AML-193 (cell line): ENCODE measurements at regions not wholly inside any gene's neighbourhood (a gene's known extent, or its start where the extent isn't known, plus 50 kb on each side); places are given as distances from the start of the nearest gene placed in this dataset.
"Not testable (repeated sequence)": the region's sequence is repeated elsewhere in the genome, so short reads cannot be mapped to it uniquely, and the experiment has no call there.

Experiments
- DNase-seq, 2 experiments: peaks; one replicate each; lab custom pipeline; 2025; lab: John Stamatoyannopoulos, UW

- DNase-seq, result peak; percentile 13 to 23
Measured at GRCh38 chr4:141346144-141346543, 125.4 kb downstream of the ZNF330 start.

GRCh38 chr4:141347684-141348083 lies 127.0 kb downstream of the ZNF330 start:
- no peak for DNase-seq

GRCh38 chr4:141348125-141348524 lies 127.4 kb downstream of the ZNF330 start:
- peak; percentile 7 to 34 for DNase-seq

GRCh38 chr4:141348573-141348972 lies 127.9 kb downstream of the ZNF330 start:
- DNase-seq, result no peak

GRCh38 chr4:141349236-141349635 lies 128.5 kb downstream of the ZNF330 start:
- no peak for DNase-seq

- no peak for DNase-seq
Measured at GRCh38 chr4:141350122-141350905, 129.6 kb downstream of the ZNF330 start.

GRCh38 chr4:141352331-141352730 lies 131.6 kb downstream of the ZNF330 start:
- DNase-seq, result no peak

- DNase-seq, result peak; percentile 31 to 52
Measured at GRCh38 chr4:141352909-141353525, 132.3 kb downstream of the ZNF330 start.

- no peak for DNase-seq
Measured at GRCh38 chr4:141356321-141356962, 135.7 kb downstream of the ZNF330 start.

GRCh38 chr4:141356963-141357335 lies 136.3 kb downstream of the ZNF330 start:
- no peak for DNase-seq

- not testable (repeated sequence) for DNase-seq
Measured at GRCh38 chr4:141368241-141368640, 147.5 kb downstream of the ZNF330 start.

- no peak for DNase-seq
Measured at GRCh38 chr4:141371206-141371605, 150.5 kb downstream of the ZNF330 start.

GRCh38 chr4:141375855-141376254 lies 155.2 kb downstream of the ZNF330 start:
- no peak for DNase-seq

- DNase-seq, result no peak
Measured at GRCh38 chr4:141376769-141377168, 156.1 kb downstream of the ZNF330 start.

- DNase-seq, result no peak
Measured at GRCh38 chr4:141387299-141387698, 166.6 kb downstream of the ZNF330 start.

GRCh38 chr4:141388481-141388880 lies 167.8 kb downstream of the ZNF330 start:
- DNase-seq, result no peak

GRCh38 chr4:141389649-141390048 lies 169.0 kb downstream of the ZNF330 start:
- no peak for DNase-seq

- no peak for DNase-seq
Measured at GRCh38 chr4:141390571-141390970, 169.9 kb downstream of the ZNF330 start.

GRCh38 chr4:141391293-141391692 lies 170.6 kb downstream of the ZNF330 start:
- DNase-seq, result no peak

GRCh38 chr4:141391771-141392170 lies 171.1 kb downstream of the ZNF330 start:
- no peak for DNase-seq

- DNase-seq, result no peak
Measured at GRCh38 chr4:141395246-141395830, 174.6 kb downstream of the ZNF330 start.

- DNase-seq, result no peak
Measured at GRCh38 chr4:141395919-141396318, 175.2 kb downstream of the ZNF330 start.

- DNase-seq, result no peak
Measured at GRCh38 chr4:141402712-141403111, 182.0 kb downstream of the ZNF330 start.
